ENCODE measurements at regions not wholly inside any gene's neighbourhood (a gene's known extent, or its start where the extent isn't known, plus 50 kb on each side); places are given as distances from the start of the nearest gene placed in this dataset.

- Histone ChIP-seq H3K9me3 (ENCODE audit: control insufficient read depth in 4 of 4, low read length in 3 of 4) (no peaks in the 10 kb centered on the region), H3K9ac (ENCODE audit: low read depth in 1 of 2, low read length in 2 of 2) (no peak overlapping the region), H3K36me3 (ENCODE audit: control insufficient read depth in 4 of 4, insufficient read depth in 3 of 4, low read depth in 1 of 4, low read length in 3 of 4) (no peaks in the 10 kb centered on the region), H3K4me1 (ENCODE audit: control insufficient read depth in 4 of 4, insufficient read depth in 4 of 4, low read length in 3 of 4) (no peaks in the 10 kb centered on the region), H3K27me3 (ENCODE audit: control insufficient read depth in 4 of 4, insufficient read depth in 4 of 4, low read length in 3 of 4) (no peaks in the 10 kb centered on the region), H3K4me3 (ENCODE audit: low read depth in 1 of 3, low read length in 3 of 3) (no peak overlapping the region), H3K27ac (ENCODE audit: low read depth in 1 of 2, low read length in 2 of 2) (no peak overlapping the region)
- TF ChIP-seq SP1 (IDR thresholded peaks at IDR 0.05) (no peak), RXRA (IDR thresholded peaks at IDR 0.05) (no peak), CTCF (IDR thresholded peaks at IDR 0.05; ENCODE audit: low read depth, low read length, missing input control) (no peak), GABPA (IDR thresholded peaks at IDR 0.05 in 1 of 2, conservative IDR thresholded peaks at IDR 0.05 in 1 of 2) (no peak), JUND (IDR thresholded peaks at IDR 0.05) (no peak), EGR1 (IDR thresholded peaks at IDR 0.05; ENCODE audit: low read depth in 2 of 2) (no peak), RAD21 (IDR thresholded peaks at IDR 0.05) (no peak)
- TF ChIP-seq, protein P1, sequence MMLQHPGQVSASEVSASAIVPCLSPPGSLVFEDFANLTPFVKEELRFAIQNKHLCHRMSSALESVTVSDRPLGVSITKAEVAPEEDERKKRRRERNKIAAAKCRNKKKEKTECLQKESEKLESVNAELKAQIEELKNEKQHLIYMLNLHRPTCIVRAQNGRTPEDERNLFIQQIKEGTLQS (IDR thresholded peaks at IDR 0.05) = no peak
- TF ChIP-seq, protein P2, sequence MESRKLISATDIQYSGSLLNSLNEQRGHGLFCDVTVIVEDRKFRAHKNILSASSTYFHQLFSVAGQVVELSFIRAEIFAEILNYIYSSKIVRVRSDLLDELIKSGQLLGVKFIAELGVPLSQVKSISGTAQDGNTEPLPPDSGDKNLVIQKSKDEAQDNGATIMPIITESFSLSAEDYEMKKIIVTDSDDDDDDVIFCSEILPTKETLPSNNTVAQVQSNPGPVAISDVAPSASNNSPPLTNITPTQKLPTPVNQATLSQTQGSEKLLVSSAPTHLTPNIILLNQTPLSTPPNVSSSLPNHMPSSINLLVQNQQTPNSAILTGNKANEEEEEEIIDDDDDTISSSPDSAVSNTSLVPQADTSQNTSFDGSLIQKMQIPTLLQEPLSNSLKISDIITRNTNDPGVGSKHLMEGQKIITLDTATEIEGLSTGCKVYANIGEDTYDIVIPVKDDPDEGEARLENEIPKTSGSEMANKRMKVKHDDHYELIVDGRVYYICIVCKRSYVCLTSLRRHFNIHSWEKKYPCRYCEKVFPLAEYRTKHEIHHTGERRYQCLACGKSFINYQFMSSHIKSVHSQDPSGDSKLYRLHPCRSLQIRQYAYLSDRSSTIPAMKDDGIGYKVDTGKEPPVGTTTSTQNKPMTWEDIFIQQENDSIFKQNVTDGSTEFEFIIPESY (IDR thresholded peaks at IDR 0.05) = no peak
- DNase-seq (ENCODE audit: low spot score) = no peak
- 55% methylated on average over 3 of the region's 3 CpGs for WGBS
Measured at GRCh38 chr13:83008212-83008929, 873.9 kb downstream of the SLITRK1 start.

GRCh38 chr13:83007226-83007625 is 875.0 kb downstream of the SLITRK1 start:
- Histone ChIP-seq H3K27me3 (ENCODE audit: control insufficient read depth in 4 of 4, insufficient read depth in 4 of 4, low read length in 3 of 4) (no peaks in the 10 kb centered on the region), H3K36me3 (ENCODE audit: control insufficient read depth in 4 of 4, insufficient read depth in 3 of 4, low read depth in 1 of 4, low read length in 3 of 4) (no peaks in the 10 kb centered on the region), H3K4me1 (ENCODE audit: control insufficient read depth in 4 of 4, insufficient read depth in 4 of 4, low read length in 3 of 4) (no peaks in the 10 kb centered on the region), H3K4me3 (ENCODE audit: low read depth in 1 of 3, low read length in 3 of 3) (no peak overlapping the region), H3K9me3 (ENCODE audit: control insufficient read depth in 4 of 4, low read length in 3 of 4) (no peaks in the 10 kb centered on the region), H3K9ac (ENCODE audit: low read depth in 1 of 2, low read length in 2 of 2) (no peak overlapping the region), H3K27ac (ENCODE audit: low read depth in 1 of 2, low read length in 2 of 2) (no peak overlapping the region)
- TF ChIP-seq CTCF (IDR thresholded peaks at IDR 0.05; ENCODE audit: low read depth, low read length, missing input control) = no peak
- TF ChIP-seq YY1 (IDR thresholded peaks at IDR 0.05) = no peak
- no peak for TF ChIP-seq FOXA2 (IDR thresholded peaks at IDR 0.05)
- no peak for TF ChIP-seq EGR1 (IDR thresholded peaks at IDR 0.05; ENCODE audit: low read depth in 2 of 2)
- TF ChIP-seq HNF4G (IDR thresholded peaks at IDR 0.05) = no peak
- TF ChIP-seq JUND (IDR thresholded peaks at IDR 0.05) = no peak
- no peak for TF ChIP-seq TAF1 (conservative IDR thresholded peaks at IDR 0.05)
- TF ChIP-seq, protein P3, sequence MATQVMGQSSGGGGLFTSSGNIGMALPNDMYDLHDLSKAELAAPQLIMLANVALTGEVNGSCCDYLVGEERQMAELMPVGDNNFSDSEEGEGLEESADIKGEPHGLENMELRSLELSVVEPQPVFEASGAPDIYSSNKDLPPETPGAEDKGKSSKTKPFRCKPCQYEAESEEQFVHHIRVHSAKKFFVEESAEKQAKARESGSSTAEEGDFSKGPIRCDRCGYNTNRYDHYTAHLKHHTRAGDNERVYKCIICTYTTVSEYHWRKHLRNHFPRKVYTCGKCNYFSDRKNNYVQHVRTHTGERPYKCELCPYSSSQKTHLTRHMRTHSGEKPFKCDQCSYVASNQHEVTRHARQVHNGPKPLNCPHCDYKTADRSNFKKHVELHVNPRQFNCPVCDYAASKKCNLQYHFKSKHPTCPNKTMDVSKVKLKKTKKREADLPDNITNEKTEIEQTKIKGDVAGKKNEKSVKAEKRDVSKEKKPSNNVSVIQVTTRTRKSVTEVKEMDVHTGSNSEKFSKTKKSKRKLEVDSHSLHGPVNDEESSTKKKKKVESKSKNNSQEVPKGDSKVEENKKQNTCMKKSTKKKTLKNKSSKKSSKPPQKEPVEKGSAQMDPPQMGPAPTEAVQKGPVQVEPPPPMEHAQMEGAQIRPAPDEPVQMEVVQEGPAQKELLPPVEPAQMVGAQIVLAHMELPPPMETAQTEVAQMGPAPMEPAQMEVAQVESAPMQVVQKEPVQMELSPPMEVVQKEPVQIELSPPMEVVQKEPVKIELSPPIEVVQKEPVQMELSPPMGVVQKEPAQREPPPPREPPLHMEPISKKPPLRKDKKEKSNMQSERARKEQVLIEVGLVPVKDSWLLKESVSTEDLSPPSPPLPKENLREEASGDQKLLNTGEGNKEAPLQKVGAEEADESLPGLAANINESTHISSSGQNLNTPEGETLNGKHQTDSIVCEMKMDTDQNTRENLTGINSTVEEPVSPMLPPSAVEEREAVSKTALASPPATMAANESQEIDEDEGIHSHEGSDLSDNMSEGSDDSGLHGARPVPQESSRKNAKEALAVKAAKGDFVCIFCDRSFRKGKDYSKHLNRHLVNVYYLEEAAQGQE (IDR thresholded peaks at IDR 0.05) = no peak
- no peak for TF ChIP-seq GABPA (IDR thresholded peaks at IDR 0.05 in 1 of 2, conservative IDR thresholded peaks at IDR 0.05 in 1 of 2)
- TF ChIP-seq SP1 (IDR thresholded peaks at IDR 0.05) = no peak
- no peak for TF ChIP-seq RAD21 (IDR thresholded peaks at IDR 0.05)
- no peak for DNase-seq (ENCODE audit: low spot score)
